ENCODE measurements at regions not wholly inside any gene's neighbourhood (a gene's known extent, or its start where the extent isn't known, plus 50 kb on each side); places are given as distances from the start of the nearest gene placed in this dataset.

GRCh38 chr18:78293940-78294541 lies 685.6 kb upstream of the SALL3 start:
- TF ChIP-seq POLR2A (IDR thresholded peaks at IDR 0.05) (no peak), CTCF (IDR thresholded peaks at IDR 0.05) (no peak)

All from sigmoid colon (tissue), 3 donors.